Activated gamma-delta T cell treated with anti-CD3 and anti-CD28 coated beads, Interleukin-2, amount 50 U/mL, for 16 hours (primary cell): ENCODE measurements at regions not wholly inside any gene's neighbourhood (a gene's known extent, or its start where the extent isn't known, plus 50 kb on each side); places are given as distances from the start of the nearest gene placed in this dataset.

Experiments
- DNase-seq: peaks from one replicate; pipeline ENCODE4 v3.0.0-alpha.2; 2020; ENCODE audit warnings: low read depth

- DNase-seq: no peak
Observed at GRCh38 chr1:199335496-199335895, 692.0 kb upstream of the NR5A2 start.

- no peak for DNase-seq
Observed at GRCh38 chr1:199336745-199337640, 690.5 kb upstream of the NR5A2 start.

DNA sequence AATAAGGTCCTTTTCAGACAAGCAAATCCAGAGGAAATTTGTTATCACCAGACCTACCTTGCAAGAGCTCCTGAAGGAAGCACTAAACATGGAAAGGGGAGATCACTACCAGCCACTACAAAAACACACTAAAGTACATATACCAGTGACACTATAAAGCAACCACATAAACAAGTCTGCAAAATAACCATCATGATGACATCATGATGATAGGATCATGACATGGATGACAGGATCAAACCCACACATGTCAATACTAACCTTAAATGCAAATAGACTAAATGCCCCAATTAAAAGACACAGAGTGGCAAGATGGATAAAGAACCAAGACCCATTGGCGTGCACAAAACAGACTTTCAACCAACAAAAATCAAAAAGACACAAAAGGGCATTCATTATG is 688.8 kb upstream of the NR5A2 start:
- DNase-seq: no peak

- no peak for DNase-seq
Observed at GRCh38 chr1:199352351-199352750, 675.2 kb upstream of the NR5A2 start.

GRCh38 chr1:199353906-199354305 is 673.6 kb upstream of the NR5A2 start:
- no peak for DNase-seq

DNA sequence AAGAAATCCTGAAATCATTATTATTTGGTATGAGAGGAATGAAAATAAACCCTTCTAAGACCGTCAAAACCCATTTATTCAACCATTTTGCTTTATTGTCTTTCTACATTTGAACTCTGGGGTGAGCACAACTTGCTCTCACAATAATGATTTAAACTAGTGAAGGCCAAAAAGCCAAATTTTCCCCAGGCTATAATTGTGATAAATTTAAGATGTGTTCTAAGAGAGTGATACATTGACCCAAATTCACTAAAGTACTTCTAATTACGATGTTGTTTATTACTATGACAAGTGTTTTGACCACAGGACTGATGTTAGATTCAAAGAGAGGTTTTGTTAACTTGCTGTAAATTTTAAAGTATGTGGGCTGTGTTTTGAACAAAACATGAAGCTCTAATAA is 670.9 kb upstream of the NR5A2 start:
- DNase-seq: no peak

GRCh38 chr1:199357599-199357998 is 669.9 kb upstream of the NR5A2 start:
- DNase-seq: no peak

- no peak for DNase-seq
Observed at GRCh38 chr1:199362996-199363395, 664.5 kb upstream of the NR5A2 start.

DNA sequence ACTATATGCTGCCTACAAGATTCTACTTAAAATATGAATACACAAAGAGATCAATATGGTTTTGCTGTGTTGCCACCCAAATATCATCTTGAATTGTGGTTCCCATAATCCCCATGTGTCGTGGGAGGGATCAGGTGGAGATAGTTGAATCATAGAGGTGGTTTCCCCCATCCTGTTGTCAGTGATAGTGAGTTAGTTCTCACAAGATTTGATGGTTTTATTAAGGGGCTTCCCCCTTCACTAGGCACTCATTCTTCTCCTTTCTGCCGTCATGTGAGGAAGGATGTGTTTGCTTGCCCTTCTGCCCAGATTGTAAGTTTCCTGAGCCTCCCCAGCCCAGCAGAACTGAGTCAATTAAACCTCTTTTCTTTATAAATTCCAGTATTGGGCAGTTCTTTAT is 654.4 kb upstream of the NR5A2 start:
- DNase-seq: no peak

- DNase-seq: no peak
Observed at GRCh38 chr1:199377211-199377610, 650.3 kb upstream of the NR5A2 start.

DNA sequence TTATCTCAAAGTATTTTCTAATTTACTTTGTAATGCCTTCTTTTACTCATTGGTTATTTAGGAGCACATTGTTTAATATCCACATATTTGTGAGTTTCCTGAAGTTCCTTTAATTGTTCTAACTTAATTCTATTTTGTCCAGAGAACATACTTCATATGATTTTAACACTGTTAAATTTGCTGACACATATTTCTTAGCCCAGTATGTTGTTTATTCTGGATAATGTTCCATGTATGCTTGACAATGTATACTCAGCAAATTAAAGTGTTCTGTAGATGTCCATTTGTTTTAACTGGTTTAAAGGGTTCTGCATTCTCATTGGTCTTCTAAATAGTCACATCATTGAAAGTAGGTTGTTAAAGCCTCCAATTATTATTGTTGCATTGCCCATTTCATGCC is 643.7 kb upstream of the NR5A2 start:
- no peak for DNase-seq

DNA sequence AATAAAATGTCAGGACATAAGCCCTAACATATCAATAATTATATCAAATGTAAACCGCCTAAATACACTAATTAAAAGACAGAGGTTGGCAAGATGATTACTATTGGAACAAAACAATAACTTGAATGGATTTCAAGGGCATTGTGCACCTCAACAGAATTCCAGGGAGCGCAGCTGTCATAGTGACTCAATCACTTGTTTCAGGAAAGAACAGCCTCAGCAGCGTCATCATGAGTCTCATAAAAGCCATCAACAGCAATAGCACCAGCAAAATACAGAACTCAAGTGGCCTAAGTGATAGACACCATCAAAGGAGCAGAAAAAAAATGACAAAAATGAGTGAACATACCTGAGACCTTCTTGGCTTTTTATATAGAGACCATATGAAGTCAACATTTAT is 632.7 kb upstream of the NR5A2 start:
- DNase-seq: no peak

DNA sequence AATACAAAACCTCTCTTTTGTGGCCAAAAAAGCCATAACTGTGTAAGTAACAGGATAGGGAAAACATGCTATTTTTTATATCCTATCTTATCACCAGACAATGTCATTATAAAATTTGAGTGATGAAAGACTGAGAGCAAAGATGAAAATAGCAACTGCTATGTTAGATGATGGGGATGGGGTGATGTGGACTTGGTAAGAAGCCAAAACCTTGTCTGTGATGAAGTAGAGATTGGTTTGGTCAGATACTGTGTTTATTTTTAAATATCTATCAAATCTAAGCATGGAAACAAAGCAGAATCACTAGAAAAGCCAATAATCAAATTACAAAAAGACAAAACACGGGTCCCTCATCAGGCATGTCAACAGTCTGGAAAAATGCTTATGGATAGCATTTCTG is 631.1 kb upstream of the NR5A2 start:
- no peak for DNase-seq

GRCh38 chr1:199399996-199400724 is 627.4 kb upstream of the NR5A2 start:
- no peak for DNase-seq

DNA sequence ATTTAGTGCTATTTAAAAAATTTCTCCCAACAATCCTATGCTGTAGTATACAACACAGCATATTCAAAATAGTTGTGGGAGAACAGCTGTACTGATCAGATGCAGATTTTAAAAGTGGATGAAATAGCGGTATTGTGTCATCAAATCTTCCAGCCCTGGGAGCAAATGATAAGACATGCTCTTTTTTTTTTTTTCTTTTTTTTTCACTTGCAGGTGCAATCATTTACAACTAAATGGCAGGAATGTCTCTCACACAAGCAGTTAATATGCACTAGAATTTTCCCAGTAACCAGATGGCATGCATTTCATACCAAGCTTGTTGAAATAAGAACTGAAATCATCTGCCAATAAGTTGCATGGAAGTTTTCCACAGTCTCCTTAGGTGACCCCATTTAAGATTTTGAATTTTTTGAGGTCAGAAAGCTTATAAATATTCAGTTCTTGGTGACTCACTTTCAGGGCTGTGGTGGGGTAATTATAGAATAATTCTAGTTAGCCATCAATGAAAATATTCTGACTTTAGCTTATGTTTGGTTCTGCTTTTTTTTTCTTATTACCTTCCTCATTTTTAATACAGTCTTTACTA is 623.9 kb upstream of the NR5A2 start:
- DNase-seq: no peak

DNA sequence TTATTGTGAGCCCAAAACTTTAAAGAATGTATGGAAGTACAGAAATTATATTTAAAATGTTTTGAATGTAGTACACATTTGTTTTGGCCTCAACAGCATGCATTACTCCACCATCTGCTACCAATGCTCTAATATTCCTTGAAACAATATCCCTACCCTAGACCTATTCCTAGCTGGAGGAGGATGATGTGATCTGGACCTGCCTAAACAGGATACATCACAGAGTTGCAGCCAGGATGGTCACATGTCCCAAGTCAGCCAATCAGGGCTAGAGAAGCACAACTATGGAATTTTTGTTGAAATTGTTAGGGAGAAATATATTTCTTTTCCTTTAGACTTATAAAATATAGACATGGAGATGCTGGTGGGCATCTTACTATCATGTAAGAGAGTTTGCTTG is 623.3 kb upstream of the NR5A2 start:
- DNase-seq: no peak

DNA sequence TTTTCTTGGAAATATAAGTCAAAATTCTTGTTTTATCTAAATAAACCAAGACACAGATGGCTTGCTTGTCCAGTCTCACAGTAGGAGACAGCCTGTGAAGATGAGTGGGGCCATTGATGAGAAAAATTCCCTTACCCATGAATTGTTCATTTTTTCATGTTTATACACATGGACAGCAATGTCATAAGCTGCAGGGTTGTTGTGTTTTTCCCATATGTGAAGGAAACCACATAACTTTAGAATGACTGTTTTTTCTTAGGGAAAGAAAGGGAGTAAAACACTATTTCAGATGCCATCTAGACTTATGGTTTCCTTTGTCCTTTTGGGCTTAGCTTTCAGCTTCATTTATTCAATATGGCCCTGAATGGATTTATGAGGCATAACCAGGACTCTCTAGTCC is 622.5 kb upstream of the NR5A2 start:
- DNase-seq: no peak

- no peak for DNase-seq
Observed at GRCh38 chr1:199405634-199406196, 621.8 kb upstream of the NR5A2 start.

GRCh38 chr1:199410462-199410861 is 617.0 kb upstream of the NR5A2 start:
- DNase-seq: no peak

DNA sequence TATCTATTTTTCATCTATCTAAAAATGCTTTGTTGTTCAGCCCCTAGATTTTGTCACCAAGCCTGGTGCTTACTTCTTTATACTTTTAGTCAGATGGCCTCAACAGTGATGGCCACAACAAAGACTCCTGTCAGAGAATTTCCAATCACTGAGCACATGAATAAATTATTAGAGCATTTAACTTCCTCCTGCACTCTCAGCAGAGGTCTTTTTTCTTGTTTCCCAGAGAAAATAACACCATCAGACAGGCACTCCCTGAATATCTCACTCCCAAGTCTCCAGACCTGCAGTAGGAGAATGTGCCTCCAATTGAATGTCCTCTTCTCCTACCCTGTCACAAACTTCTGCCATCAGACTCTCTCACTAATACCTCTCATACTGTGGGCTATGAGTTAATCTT is 616.0 kb upstream of the NR5A2 start:
- DNase-seq: no peak

- no peak for DNase-seq
Observed at GRCh38 chr1:199422206-199422605, 605.3 kb upstream of the NR5A2 start.

- DNase-seq: no peak
Observed at GRCh38 chr1:199447906-199448305, 579.6 kb upstream of the NR5A2 start.

GRCh38 chr1:199448646-199449045 is 578.9 kb upstream of the NR5A2 start:
- no peak for DNase-seq
